ENCODE measurements at regions not wholly inside any gene's neighbourhood (a gene's known extent, or its start where the extent isn't known, plus 50 kb on each side); places are given as distances from the start of the nearest gene placed in this dataset.

- TF ChIP-seq CTCF (IDR thresholded peaks at IDR 0.05; ENCODE audit: low read length) (no peak), EZH2 (IDR thresholded peaks at IDR 0.05; ENCODE audit: borderline replicate concordance, low read length) (no peak)
These were observed 66.0 kb upstream of the PLAC8 start for GRCh38 chr4:83180431-83180968.

Data from OCI-LY1 (cell line).